Ascending aorta (tissue), 2 donors: ENCODE measurements at regions not wholly inside any gene's neighbourhood (a gene's known extent, or its start where the extent isn't known, plus 50 kb on each side); places are given as distances from the start of the nearest gene placed in this dataset.
"Not testable (repeated sequence)": the region's sequence is repeated elsewhere in the genome, so short reads cannot be mapped to it uniquely, and the experiment has no call there.

Experiments used
- DNase-seq, 2 donors: peaks; one replicate each; pipeline ENCODE4 v3.0.0-alpha.2; 2019; ENCODE audit warnings: low spot score in 2 of 2
- H3K27ac ChIP-seq, 2 donors: fragments of 200-600 bp; sonication (generic); one replicate each; pipeline ENCODE4 v1.5.1; 2016 to 2017; ENCODE audit warnings: mild to moderate bottlenecking in 1 of 2
- H3K27me3 ChIP-seq: fragments of 200-600 bp; sonication (generic); one replicate; pipeline ENCODE4 v1.5.1; 2017
- H3K36me3 ChIP-seq, 2 donors: fragments of 200-600 bp; sonication (generic); one replicate each; pipeline ENCODE4 v1.5.1; 2016
- H3K4me1 ChIP-seq, 2 donors: fragments of 200-600 bp; sonication (generic); one replicate each; pipeline ENCODE4 v1.5.1; 2016 to 2017; ENCODE audit warnings: mild to moderate bottlenecking in 1 of 2
- H3K4me3 ChIP-seq, 2 donors: fragments of 200-600 bp; sonication (generic); one replicate each; pipeline ENCODE4 v1.5.1; 2016 to 2017; ENCODE audit warnings: mild to moderate bottlenecking in 1 of 2
- H3K9me3 ChIP-seq, 2 donors: fragments of 200-600 bp; sonication (generic); one replicate each; pipeline ENCODE4 v1.5.1; 2016
- intact Hi-C: fragments of 100-400 bp; cut with DNase I; formaldehyde crosslinking; loops from one replicate; pipeline ENCODE4 v1.15.1; 2023
- TF ChIP-seq, protein P1 (sequence below), 3 experiments: fragments of 200-600 bp in 2 of 3; fragments of 450-650 bp in 1 of 3; sonication (generic) in 2 of 3; IDR thresholded peaks; one replicate each; pipeline ENCODE4 v1.5.1; 2016 to 2019; ENCODE audit warnings: antibody characterized with exemption in 3 of 3, mild to moderate bottlenecking in 1 of 3, moderate library complexity in 1 of 3

DNA sequence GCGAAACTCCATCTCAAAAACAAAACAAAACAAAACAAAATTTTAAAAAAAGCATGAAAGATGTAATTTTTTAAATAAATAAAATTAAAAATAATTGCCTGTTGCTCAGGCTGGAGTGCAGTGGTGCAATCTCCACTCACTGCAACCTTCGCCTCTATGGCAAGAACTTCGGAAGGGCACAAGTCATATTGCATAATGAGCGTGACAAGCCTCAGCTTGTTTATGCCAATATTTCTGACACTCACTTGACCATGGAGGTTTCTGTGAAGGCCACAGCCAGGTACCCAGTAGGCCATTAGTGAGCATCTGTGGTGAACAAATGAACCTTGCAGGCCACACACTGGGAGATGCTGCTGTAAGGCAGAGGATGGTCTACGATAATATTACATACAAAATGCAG, 106.1 kb upstream of the KMT2C start:
- Histone ChIP-seq H3K9me3 (no peaks in the 10 kb centered on the region), H3K27me3 (no peaks in the 10 kb centered on the region), H3K4me3 (no peak overlapping the region), H3K4me1 (no peaks in the 10 kb centered on the region), H3K27ac (no peak overlapping the region), H3K36me3 (no peaks in the 10 kb centered on the region)
- intact Hi-C loops: no loop called here
- DNase-seq: no peak
- TF ChIP-seq, protein P1, sequence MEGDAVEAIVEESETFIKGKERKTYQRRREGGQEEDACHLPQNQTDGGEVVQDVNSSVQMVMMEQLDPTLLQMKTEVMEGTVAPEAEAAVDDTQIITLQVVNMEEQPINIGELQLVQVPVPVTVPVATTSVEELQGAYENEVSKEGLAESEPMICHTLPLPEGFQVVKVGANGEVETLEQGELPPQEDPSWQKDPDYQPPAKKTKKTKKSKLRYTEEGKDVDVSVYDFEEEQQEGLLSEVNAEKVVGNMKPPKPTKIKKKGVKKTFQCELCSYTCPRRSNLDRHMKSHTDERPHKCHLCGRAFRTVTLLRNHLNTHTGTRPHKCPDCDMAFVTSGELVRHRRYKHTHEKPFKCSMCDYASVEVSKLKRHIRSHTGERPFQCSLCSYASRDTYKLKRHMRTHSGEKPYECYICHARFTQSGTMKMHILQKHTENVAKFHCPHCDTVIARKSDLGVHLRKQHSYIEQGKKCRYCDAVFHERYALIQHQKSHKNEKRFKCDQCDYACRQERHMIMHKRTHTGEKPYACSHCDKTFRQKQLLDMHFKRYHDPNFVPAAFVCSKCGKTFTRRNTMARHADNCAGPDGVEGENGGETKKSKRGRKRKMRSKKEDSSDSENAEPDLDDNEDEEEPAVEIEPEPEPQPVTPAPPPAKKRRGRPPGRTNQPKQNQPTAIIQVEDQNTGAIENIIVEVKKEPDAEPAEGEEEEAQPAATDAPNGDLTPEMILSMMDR (IDR thresholded peaks at IDR 0.05): no peak

GRCh38 chr7:152539190-152539495, 103.3 kb upstream of the KMT2C start:
- H3K27me3 ChIP-seq, H3K27ac ChIP-seq, H3K4me1 ChIP-seq, intact Hi-C loops, H3K9me3 ChIP-seq, H3K4me3 ChIP-seq, H3K36me3 ChIP-seq, DNase-seq: not testable (repeated sequence)

GRCh38 chr7:152538346-152539189, 102.8 kb upstream of the KMT2C start:
- H3K27ac ChIP-seq, H3K9me3 ChIP-seq, H3K4me3 ChIP-seq, DNase-seq, intact Hi-C loops, H3K36me3 ChIP-seq, H3K27me3 ChIP-seq, H3K4me1 ChIP-seq: not testable (repeated sequence)

GRCh38 chr7:152537639-152538038, 101.8 kb upstream of the KMT2C start:
- intact Hi-C loops: no loop called here
- Histone ChIP-seq H3K36me3 (no peaks in the 10 kb centered on the region), H3K9me3 (no peaks in the 10 kb centered on the region), H3K4me1 (no peaks in the 10 kb centered on the region), H3K27ac (no peak overlapping the region), H3K27me3 (no peaks in the 10 kb centered on the region), H3K4me3 (no peak overlapping the region)
- no peak for DNase-seq
- TF ChIP-seq, protein P1 (IDR thresholded peaks at IDR 0.05): no peak

- no peak for DNase-seq
- H3K36me3 ChIP-seq: no peaks in the 10 kb centered on the region
- H3K4me1 ChIP-seq: no peaks in the 10 kb centered on the region
- H3K9me3 ChIP-seq: no peaks in the 10 kb centered on the region
- TF ChIP-seq, protein P1 (IDR thresholded peaks at IDR 0.05): no peak
- intact Hi-C loops: no loop called here
- H3K27me3 ChIP-seq: no peaks in the 10 kb centered on the region
- no peak overlapping the region for H3K27ac ChIP-seq
- H3K4me3 ChIP-seq: no peak overlapping the region
Observed at GRCh38 chr7:152528612-152529011, 92.8 kb upstream of the KMT2C start.

GRCh38 chr7:152527610-152528032, 91.8 kb upstream of the KMT2C start:
- Histone ChIP-seq H3K9me3 (no peaks in the 10 kb centered on the region), H3K27ac (no peak overlapping the region), H3K27me3 (no peaks in the 10 kb centered on the region), H3K36me3 (no peaks in the 10 kb centered on the region), H3K4me3 (peak overlapping the region in 1 of 2 donors; percentile 11), H3K4me1 (no peaks in the 10 kb centered on the region)
- TF ChIP-seq, protein P1 (IDR thresholded peaks at IDR 0.05): no peak
- DNase-seq: no peak
- intact Hi-C loops: no loop called here

DNA sequence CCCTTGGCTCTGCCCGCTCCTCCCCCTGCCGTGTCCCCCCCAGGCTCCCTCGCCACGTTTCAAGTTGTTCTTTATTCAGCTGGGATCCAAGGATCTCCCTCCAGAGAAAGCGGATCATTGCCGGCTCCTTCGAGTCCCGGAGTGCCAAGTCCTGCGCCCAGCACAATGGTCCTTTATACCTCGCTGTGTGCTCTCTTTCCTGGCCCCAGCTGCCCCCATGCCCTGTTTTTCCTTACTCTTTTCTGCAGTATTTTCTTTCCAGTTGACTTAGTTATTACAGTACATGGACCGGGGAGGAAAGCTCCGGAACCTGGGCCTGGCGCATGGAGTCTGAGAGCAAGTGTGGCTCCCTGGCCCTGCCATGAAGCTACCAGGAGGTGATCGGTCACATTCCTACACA, 88.1 kb upstream of the KMT2C start:
- no peak overlapping the region for H3K27ac ChIP-seq
- no peaks in the 10 kb centered on the region for H3K36me3 ChIP-seq
- H3K9me3 ChIP-seq: no peaks in the 10 kb centered on the region
- no peaks in the 10 kb centered on the region for H3K4me1 ChIP-seq
- intact Hi-C loops: no loop called here
- no peak overlapping the region for H3K4me3 ChIP-seq
- no peaks in the 10 kb centered on the region for H3K27me3 ChIP-seq
- TF ChIP-seq, protein P1 (IDR thresholded peaks at IDR 0.05): no peak
- DNase-seq: no peak
